CD8-positive, alpha-beta memory T cell (primary cell): ENCODE measurements at regions not wholly inside any gene's neighbourhood (a gene's known extent, or its start where the extent isn't known, plus 50 kb on each side); places are given as distances from the start of the nearest gene placed in this dataset.
"Not testable (repeated sequence)": the region's sequence is repeated elsewhere in the genome, so short reads cannot be mapped to it uniquely, and the experiment has no call there.

Experiments used
- CTCF ChIA-PET: fragments of 350-600 bp; sonication (Branson Sonifier 250); formaldehyde crosslinking; loops from one replicate; lab custom pipeline; 2021; ENCODE audit warnings: antibody characterized with exemption; lab: Charles Lee
- POLR2A ChIA-PET: fragments of 350-600 bp; sonication (Branson Sonifier 250); formaldehyde crosslinking; loops from one replicate; lab custom pipeline; 2021; ENCODE audit warnings: antibody characterized with exemption; lab: Charles Lee
- DNase-seq, 5 donors: peaks; one replicate each; pipeline versions ENCODE4 v3.0.0 to v3.0.0-alpha.2; 2020 to 2022; ENCODE audit warnings: mixed read lengths in 1 of 5
- H3K27ac ChIP-seq: one replicate; pipeline ENCODE4 v1.7.0; 2013; ENCODE audit warnings: low read depth, mild to moderate bottlenecking, low read length, moderate library complexity
- H3K27me3 ChIP-seq: 2 replicates; pipeline ENCODE4 v1.7.0; 2013; ENCODE audit warnings: low read length, mild to moderate bottlenecking; ENCODE audit not compliant: insufficient read depth, poor library complexity, severe bottlenecking
- H3K36me3 ChIP-seq: 2 replicates; pipeline ENCODE4 v1.7.0; 2013; ENCODE audit warnings: mild to moderate bottlenecking, low read length, moderate library complexity; ENCODE audit not compliant: insufficient read depth
- H3K4me1 ChIP-seq: 2 replicates; pipeline ENCODE4 v1.7.0; 2013; ENCODE audit warnings: mild to moderate bottlenecking, low read length, moderate library complexity; ENCODE audit not compliant: insufficient read depth
- H3K4me3 ChIP-seq: 2 replicates; pipeline ENCODE4 v1.7.0; 2013; ENCODE audit warnings: mild to moderate bottlenecking, low read length
- H3K9me3 ChIP-seq: 2 replicates; pipeline ENCODE4 v1.7.0; 2013; ENCODE audit warnings: mild to moderate bottlenecking, low read length
- H3K27ac Mint-ChIP-seq, 8 donors: one replicate each; pipeline ENCODE4 v1.8.0; 2020 to 2021; ENCODE audit warnings: mixed read lengths in 8 of 8, mild to moderate bottlenecking in 6 of 8, inconsistent platforms in 3 of 8, moderate library complexity in 3 of 8
- H3K27me3 Mint-ChIP-seq, 2 donors: one replicate each; pipeline ENCODE4 v1.8.0; 2020 to 2021; ENCODE audit warnings: mixed read lengths in 2 of 2, mild to moderate bottlenecking in 1 of 2, moderate library complexity in 1 of 2
- H3K36me3 Mint-ChIP-seq, 3 donors: one replicate each; pipeline ENCODE4 v1.8.0; 2020 to 2021; ENCODE audit warnings: mixed read lengths in 3 of 3, inconsistent platforms in 1 of 3, mild to moderate bottlenecking in 1 of 3
- H3K4me1 Mint-ChIP-seq, 3 donors: one replicate each; pipeline ENCODE4 v1.8.0; 2020 to 2021; ENCODE audit warnings: mixed read lengths in 3 of 3, inconsistent platforms in 1 of 3, mild to moderate bottlenecking in 1 of 3
- H3K4me3 Mint-ChIP-seq, 7 donors: one replicate each; pipeline ENCODE4 v1.8.0; 2020 to 2021; ENCODE audit warnings: mixed read lengths in 7 of 7, mild to moderate bottlenecking in 6 of 7, moderate library complexity in 4 of 7, inconsistent platforms in 2 of 7
- H3K9me3 Mint-ChIP-seq, 5 donors: one replicate each; pipeline ENCODE4 v1.8.0; 2020 to 2022; ENCODE audit warnings: mixed read lengths in 5 of 5, mild to moderate bottlenecking in 3 of 5, moderate library complexity in 2 of 5, inconsistent platforms in 1 of 5

- Histone ChIP-seq H3K4me3 (no peak overlapping the region), H3K27ac (no peak overlapping the region), H3K36me3 (no peaks in the 10 kb centered on the region), H3K9me3 (no peaks in the 10 kb centered on the region), H3K4me1 (no peaks in the 10 kb centered on the region), H3K27me3 (no peaks in the 10 kb centered on the region)
- H3K4me3 Mint-ChIP-seq, result no peak overlapping the region
- CTCF ChIA-PET, result no interaction called here
- no peak for DNase-seq
- POLR2A ChIA-PET, result no interaction called here
- H3K27me3 Mint-ChIP-seq, result peaks cover 3 to 21% of the 10 kb centered on the region in 2 donors
- H3K4me1 Mint-ChIP-seq, result no peaks in the 10 kb centered on the region
- H3K27ac Mint-ChIP-seq, result no peak overlapping the region
- no peaks in the 10 kb centered on the region for H3K9me3 Mint-ChIP-seq
- H3K36me3 Mint-ChIP-seq, result no peaks in the 10 kb centered on the region
Observed at GRCh38 chr7:22049766-22050500, 104.2 kb upstream of the CDCA7L start.

GRCh38 chr7:22043367-22043766 is 97.7 kb upstream of the CDCA7L start:
- no peaks in the 10 kb centered on the region for H3K9me3 ChIP-seq

GRCh38 chr7:22040923-22041595 is 95.4 kb upstream of the CDCA7L start:
- Histone ChIP-seq H3K27ac (no peak overlapping the region), H3K27me3 (no peaks in the 10 kb centered on the region), H3K4me1 (no peaks in the 10 kb centered on the region), H3K9me3 (no peaks in the 10 kb centered on the region), H3K36me3 (no peaks in the 10 kb centered on the region), H3K4me3 (no peak overlapping the region)
- ChIA-PET POLR2A (no interaction called here), CTCF (no interaction called here)
- H3K4me1 Mint-ChIP-seq, result no peaks in the 10 kb centered on the region
- no peaks in the 10 kb centered on the region for H3K9me3 Mint-ChIP-seq
- H3K4me3 Mint-ChIP-seq, result no peak overlapping the region
- H3K36me3 Mint-ChIP-seq, result no peaks in the 10 kb centered on the region
- no peak overlapping the region for H3K27ac Mint-ChIP-seq
- H3K27me3 Mint-ChIP-seq, result peaks cover 4 to 28% of the 10 kb centered on the region in 2 donors
- no peak for DNase-seq

More at GRCh38 chr7:22043367-22043766, 97.7 kb upstream of the CDCA7L start:
- no peaks in the 10 kb centered on the region for H3K4me1 ChIP-seq
- H3K27me3 ChIP-seq, result no peaks in the 10 kb centered on the region
- H3K36me3 ChIP-seq, result no peaks in the 10 kb centered on the region
- ChIA-PET POLR2A (no interaction called here), CTCF (no interaction called here)
- Mint-ChIP-seq H3K9me3 (no peaks in the 10 kb centered on the region), H3K27me3 (peaks cover 4 to 22% of the 10 kb centered on the region in 2 donors), H3K4me3 (no peak overlapping the region), H3K27ac (peak overlapping the region in 1 of 8 donors; percentile 54), H3K4me1 (no peaks in the 10 kb centered on the region), H3K36me3 (no peaks in the 10 kb centered on the region)
- no peak overlapping the region for H3K4me3 ChIP-seq
- DNase-seq, result no peak
- no peak overlapping the region for H3K27ac ChIP-seq

GRCh38 chr7:22039670-22040069 is 94.0 kb upstream of the CDCA7L start:
- CTCF ChIA-PET, result no interaction called here
- no peaks in the 10 kb centered on the region for H3K27me3 ChIP-seq
- H3K27ac ChIP-seq, result no peak overlapping the region
- no peaks in the 10 kb centered on the region for H3K36me3 ChIP-seq
- H3K27ac Mint-ChIP-seq, result no peak overlapping the region
- H3K9me3 Mint-ChIP-seq, result no peaks in the 10 kb centered on the region
- no peaks in the 10 kb centered on the region for H3K4me1 ChIP-seq
- H3K27me3 Mint-ChIP-seq, result peaks cover 5 to 28% of the 10 kb centered on the region in 2 donors
- H3K4me3 Mint-ChIP-seq, result no peak overlapping the region
- H3K36me3 Mint-ChIP-seq, result no peaks in the 10 kb centered on the region
- no peak overlapping the region for H3K4me3 ChIP-seq
- no peak for DNase-seq
- no peaks in the 10 kb centered on the region for H3K9me3 ChIP-seq
- no peaks in the 10 kb centered on the region for H3K4me1 Mint-ChIP-seq
- POLR2A ChIA-PET, result no interaction called here

- H3K9me3 ChIP-seq, H3K27me3 Mint-ChIP-seq, H3K9me3 Mint-ChIP-seq, H3K4me1 Mint-ChIP-seq, H3K4me3 Mint-ChIP-seq, DNase-seq, H3K27ac ChIP-seq, H3K4me3 ChIP-seq, H3K4me1 ChIP-seq, H3K36me3 Mint-ChIP-seq, POLR2A ChIA-PET, H3K27ac Mint-ChIP-seq, H3K36me3 ChIP-seq, H3K27me3 ChIP-seq, CTCF ChIA-PET: not testable (repeated sequence)
Observed at GRCh38 chr7:22032356-22032755, 86.7 kb upstream of the CDCA7L start.

GRCh38 chr7:22028656-22029055 is 83.0 kb upstream of the CDCA7L start:
- CTCF ChIA-PET, result not testable (repeated sequence)

GRCh38 chr7:22027475-22027874 is 81.8 kb upstream of the CDCA7L start:
- no peak for DNase-seq
- Histone ChIP-seq H3K36me3 (no peaks in the 10 kb centered on the region), H3K27me3 (no peaks in the 10 kb centered on the region), H3K4me1 (no peaks in the 10 kb centered on the region), H3K27ac (no peak overlapping the region), H3K4me3 (no peak overlapping the region), H3K9me3 (no peaks in the 10 kb centered on the region)
- Mint-ChIP-seq H3K27ac (no peak overlapping the region), H3K36me3 (no peaks in the 10 kb centered on the region), H3K4me1 (no peaks in the 10 kb centered on the region), H3K9me3 (no peaks in the 10 kb centered on the region), H3K27me3 (peaks cover 8 to 9% of the 10 kb centered on the region in 2 donors), H3K4me3 (no peak overlapping the region)
- ChIA-PET CTCF (no interaction called here), POLR2A (no interaction called here)

More at GRCh38 chr7:22028656-22029055, 83.0 kb upstream of the CDCA7L start:
- H3K4me1 ChIP-seq, POLR2A ChIA-PET, H3K9me3 Mint-ChIP-seq, H3K36me3 ChIP-seq, H3K36me3 Mint-ChIP-seq, H3K27ac Mint-ChIP-seq, H3K27ac ChIP-seq, H3K4me1 Mint-ChIP-seq, H3K4me3 Mint-ChIP-seq, H3K27me3 Mint-ChIP-seq, DNase-seq, H3K9me3 ChIP-seq, H3K27me3 ChIP-seq, H3K4me3 ChIP-seq: not testable (repeated sequence)

GRCh38 chr7:22025983-22026382 is 80.3 kb upstream of the CDCA7L start:
- Histone ChIP-seq H3K4me1 (no peaks in the 10 kb centered on the region), H3K27me3 (no peaks in the 10 kb centered on the region), H3K9me3 (no peaks in the 10 kb centered on the region), H3K36me3 (no peaks in the 10 kb centered on the region), H3K4me3 (no peak overlapping the region), H3K27ac (no peak overlapping the region)
- DNase-seq, result no peak
- CTCF ChIA-PET, result no interaction called here
- Mint-ChIP-seq H3K27ac (no peak overlapping the region), H3K36me3 (no peaks in the 10 kb centered on the region), H3K9me3 (no peaks in the 10 kb centered on the region), H3K4me1 (no peaks in the 10 kb centered on the region), H3K27me3 (peaks cover 9 to 10% of the 10 kb centered on the region in 2 donors), H3K4me3 (no peak overlapping the region)
- POLR2A ChIA-PET, result no interaction called here
